H1 (cell line): ENCODE measurements at regions not wholly inside any gene's neighbourhood (a gene's known extent, or its start where the extent isn't known, plus 50 kb on each side); places are given as distances from the start of the nearest gene placed in this dataset.

ENCODE experiments used
- CTCF ChIA-PET: fragments of 300-600 bp; sonication (Branson Sonifier 250); formaldehyde crosslinking; loops from one replicate; lab custom pipeline; 2021; ENCODE audit not compliant: partially characterized antibody; lab: Charles Lee
- POLR2A ChIA-PET: fragments of 300-600 bp; sonication (Branson Sonifier 250); formaldehyde crosslinking; loops from one replicate; lab custom pipeline; 2021; ENCODE audit warnings: inconsistent platforms; ENCODE audit not compliant: partially characterized antibody; lab: Charles Lee
- DNase-seq, 2 experiments: peaks; one replicate each; pipeline versions ENCODE4 v3.0.0 to v3.0.0-alpha.2; 2010 to 2022; ENCODE audit warnings: low spot score in 2 of 2, low read depth in 1 of 2, mixed read lengths in 1 of 2
- FAIRE-seq: peaks from 2 replicates; lab custom pipeline; 2011; peaks lifted over from hg19 to GRCh38; lab: Jason Lieb, UNC
- H2AFZ ChIP-seq: 2 replicates; pipeline ENCODE4 v1.8.1; 2012; ENCODE audit warnings: low read length, inconsistent platforms
- H2AK5ac ChIP-seq: 2 replicates; pipeline ENCODE4 v1.6.1; 2013; ENCODE audit warnings: low read depth, low read length
- H2BK120ac ChIP-seq: replicated peaks from 2 replicates; pipeline ENCODE3; 2013; ENCODE audit warnings: low read depth, low read length, inconsistent platforms
- H2BK12ac ChIP-seq: 2 replicates; pipeline ENCODE4 v1.6.1; 2013; ENCODE audit warnings: low read depth, low read length
- H2BK15ac ChIP-seq: 2 replicates; pipeline ENCODE4 v1.6.1; 2013; ENCODE audit warnings: low read length
- H2BK20ac ChIP-seq: 2 replicates; pipeline ENCODE4 v1.6.1; 2013; ENCODE audit warnings: low read length
- H2BK5ac ChIP-seq: 2 replicates; pipeline ENCODE4 v1.6.1; 2013; ENCODE audit warnings: low read depth, low read length
- H3K14ac ChIP-seq: 2 replicates; pipeline ENCODE4 v1.6.1; 2013; ENCODE audit warnings: inconsistent platforms; ENCODE audit not compliant: insufficient read length
- H3K18ac ChIP-seq: 2 replicates; pipeline ENCODE4 v1.6.1; 2013; ENCODE audit warnings: low read length; ENCODE audit errors: extremely low read depth
- H3K23ac ChIP-seq: 2 replicates; pipeline ENCODE4 v1.6.1; 2013; ENCODE audit warnings: inconsistent platforms; ENCODE audit not compliant: insufficient read length
- H3K23me2 ChIP-seq: 2 replicates; pipeline ENCODE4 v1.6.1; 2013; ENCODE audit warnings: low read depth, low read length
- H3K27ac ChIP-seq: 2 replicates; pipeline ENCODE4 v1.6.1; 2011; ENCODE audit warnings: low read depth, low read length, inconsistent platforms
- H3K27me3 ChIP-seq, 4 experiments: replicated peaks in 1 of 4; 1 replicate in 1 of 4; 2 replicates in 3 of 4; pipeline versions ENCODE4 v1.6.1 to v1.8.1; 2011 to 2013; ENCODE audit warnings: low read length in 3 of 4, mild to moderate bottlenecking in 3 of 4, inconsistent platforms in 2 of 4, mixed read lengths in 2 of 4, moderate library complexity in 1 of 4; ENCODE audit not compliant: control insufficient read depth in 3 of 4, insufficient read depth in 3 of 4; ENCODE audit errors: extremely low read depth in 1 of 4
- H3K36me3 ChIP-seq, 4 experiments: 2 replicates each; pipeline versions ENCODE4 v1.6.1 to v1.8.1; 2011 to 2013; ENCODE audit warnings: mild to moderate bottlenecking in 4 of 4, low read length in 3 of 4, moderate library complexity in 2 of 4, control low read depth in 1 of 4, inconsistent platforms in 1 of 4; ENCODE audit not compliant: insufficient read depth in 4 of 4, control insufficient read depth in 2 of 4
- H3K4ac ChIP-seq: replicated peaks from 2 replicates; pipeline ENCODE3; 2013; ENCODE audit warnings: low read length, low read depth, mixed read lengths, inconsistent platforms; ENCODE audit not compliant: insufficient read length
- H3K4me1 ChIP-seq, 4 experiments: replicated peaks in 1 of 4; 1 replicate in 1 of 4; 2 replicates in 3 of 4; pipeline versions ENCODE4 v1.6.1 to v1.8.1; 2011 to 2013; ENCODE audit warnings: low read length in 3 of 4, inconsistent platforms in 2 of 4, mixed read lengths in 1 of 4; ENCODE audit not compliant: insufficient read depth in 4 of 4, control insufficient read depth in 3 of 4
- H3K4me2 ChIP-seq, 2 experiments: 2 replicates each; pipeline versions ENCODE4 v1.6.1 to v1.8.1; 2011 to 2013; ENCODE audit warnings: low read depth in 2 of 2, low read length in 2 of 2, control low read depth in 1 of 2, inconsistent platforms in 1 of 2, mild to moderate bottlenecking in 1 of 2; ENCODE audit not compliant: insufficient read depth in 1 of 2
- H3K4me3 ChIP-seq, 4 experiments: fragments of 200-600, 300-600 bp in 1 of 4; sonication (generic), shearing (Covaris generic), sonication (Bioruptor Twin) in 1 of 4; 2 replicates each; pipeline versions ENCODE4 v1.5.1 to v1.8.1; 2011 to 2016; ENCODE audit warnings: low read length in 4 of 4, low read depth in 3 of 4, control low read depth in 2 of 4, inconsistent platforms in 2 of 4, mild to moderate bottlenecking in 2 of 4, mixed read lengths in 1 of 4, moderate library complexity in 1 of 4; ENCODE audit not compliant: insufficient read depth in 2 of 4; ENCODE audit errors: extremely low read depth in 1 of 4
- H3K56ac ChIP-seq: replicated peaks from 2 replicates; pipeline ENCODE3; 2013; ENCODE audit warnings: low read depth, mild to moderate bottlenecking, mixed read lengths, low read length, inconsistent platforms; ENCODE audit not compliant: insufficient read length
- H3K79me1 ChIP-seq: 2 replicates; pipeline ENCODE4 v1.6.1; 2013; ENCODE audit warnings: low read depth, low read length, control low read depth
- H3K79me2 ChIP-seq, 2 experiments: 2 replicates each; pipeline versions ENCODE4 v1.6.1 to v1.8.1; 2012 to 2013; ENCODE audit warnings: low read length in 2 of 2, mild to moderate bottlenecking in 2 of 2, inconsistent platforms in 1 of 2; ENCODE audit not compliant: insufficient read depth in 2 of 2, control insufficient read depth in 1 of 2
- H3K9ac ChIP-seq, 4 experiments: replicated peaks in 1 of 4; 1 replicate in 1 of 4; 2 replicates in 3 of 4; pipeline versions ENCODE4 v1.6.1 to v1.8.1; 2011 to 2013; ENCODE audit warnings: low read depth in 3 of 4, low read length in 3 of 4, control low read depth in 2 of 4, mild to moderate bottlenecking in 2 of 4, moderate library complexity in 2 of 4, inconsistent platforms in 1 of 4; ENCODE audit errors: extremely low read depth in 1 of 4
- H3K9me3 ChIP-seq, 2 experiments: 2 replicates each; pipeline versions ENCODE4 v1.6.1 to v1.8.1; 2012 to 2013; ENCODE audit warnings: mild to moderate bottlenecking in 2 of 2, moderate library complexity in 2 of 2, control low read depth in 1 of 2, inconsistent platforms in 1 of 2, low read depth in 1 of 2, low read length in 1 of 2, mixed read lengths in 1 of 2; ENCODE audit not compliant: insufficient read depth in 2 of 2
- H4K20me1 ChIP-seq, 2 experiments: replicated peaks in 1 of 2; 2 replicates each; pipeline versions ENCODE3 to v1.8.1; 2011 to 2013; ENCODE audit warnings: inconsistent platforms in 2 of 2, low read length in 2 of 2, mild to moderate bottlenecking in 1 of 2; ENCODE audit not compliant: insufficient read depth in 2 of 2, control insufficient read depth in 1 of 2
- H4K5ac ChIP-seq: 2 replicates; pipeline ENCODE4 v1.6.1; 2013; ENCODE audit warnings: low read length, low read depth, mixed read lengths, inconsistent platforms; ENCODE audit not compliant: insufficient read length
- H4K8ac ChIP-seq: 2 replicates; pipeline ENCODE4 v1.8.0; 2013; ENCODE audit warnings: mild to moderate bottlenecking, moderate library complexity, low read length, inconsistent platforms; ENCODE audit not compliant: insufficient read depth; ENCODE audit errors: extremely low read depth
- H4K91ac ChIP-seq: replicated peaks from 2 replicates; pipeline ENCODE3; 2013; ENCODE audit warnings: low read length, mixed read lengths, inconsistent platforms; ENCODE audit not compliant: insufficient read length
- ATF3 ChIP-seq: IDR thresholded peaks from 2 replicates; pipeline ENCODE4 v1.6.1; 2011; ENCODE audit warnings: low read depth, mild to moderate bottlenecking, low read length; ENCODE audit not compliant: insufficient read depth
- BCL11A ChIP-seq, 2 experiments: IDR thresholded peaks; one replicate each; pipeline ENCODE4 v1.6.1; 2011; ENCODE audit warnings: low read depth in 2 of 2, low read length in 2 of 2, mild to moderate bottlenecking in 2 of 2
- CBX5 ChIP-seq: fragments of 300-800, 300-1000 bp; sonication (generic); IDR thresholded peaks from 2 replicates; pipeline ENCODE4 v1.7.1; 2016; ENCODE audit warnings: antibody characterized with exemption, low read length, low read depth
- CHD1 ChIP-seq: IDR thresholded peaks from 2 replicates; pipeline ENCODE4 v1.6.1; 2012; ENCODE audit warnings: low read depth, low read length, improper control_type of control experiment
- CHD2 ChIP-seq: IDR thresholded peaks from 2 replicates; pipeline ENCODE4 v1.6.1; 2012; ENCODE audit warnings: low read length, improper control_type of control experiment
- CTCF ChIP-seq, 3 experiments: IDR thresholded peaks; 1 replicate in 2 of 3; 2 replicates in 1 of 3; pipeline versions ENCODE4 v1.5.1 to v1.6.1; 2011; ENCODE audit warnings: low read length in 3 of 3, mild to moderate bottlenecking in 3 of 3, inconsistent platforms in 2 of 3, low read depth in 1 of 3, moderate library complexity in 1 of 3; ENCODE audit not compliant: insufficient read depth in 1 of 3; ENCODE audit errors: control extremely low read depth in 1 of 3
- EP300 ChIP-seq, 2 experiments: IDR thresholded peaks; 1 replicate in 1 of 2; 2 replicates in 1 of 2; pipeline ENCODE4 v1.6.1; 2011 to 2012; ENCODE audit warnings: low read depth in 2 of 2, low read length in 2 of 2, mild to moderate bottlenecking in 2 of 2, borderline replicate concordance in 1 of 2, inconsistent platforms in 1 of 2, moderate library complexity in 1 of 2
- PHF8 ChIP-seq: fragments of 200-600 bp; sonication (generic); conservative IDR thresholded peaks from 2 replicates; pipeline ENCODE4 v1.7.1; 2012; ENCODE audit warnings: low read depth, mild to moderate bottlenecking, inconsistent platforms, low read length, moderate library complexity
- RXRA ChIP-seq: IDR thresholded peaks from 2 replicates; pipeline ENCODE4 v1.6.1; 2011; ENCODE audit warnings: low read depth, mild to moderate bottlenecking, low read length, moderate library complexity; ENCODE audit not compliant: insufficient read depth
- TAF7 ChIP-seq: optimal IDR thresholded peaks from 2 replicates; pipeline ENCODE3; 2011; ENCODE audit warnings: low read depth, mild to moderate bottlenecking, inconsistent platforms, low read length, moderate library complexity, borderline replicate concordance
- TBP ChIP-seq: IDR thresholded peaks from 2 replicates; pipeline ENCODE4 v1.6.1; 2011; ENCODE audit warnings: low read depth, low read length, improper control_type of control experiment
- YY1 ChIP-seq: IDR thresholded peaks from 2 replicates; pipeline ENCODE4 v1.6.1; 2011; ENCODE audit warnings: low read depth, mild to moderate bottlenecking, low read length
- WGBS, 2 experiments: shearing (Covaris generic) in 1 of 2; methylation state at CpG; one replicate each; pipeline versions ENCODE4 v1.1.6 to v1.1.7; 2013 to 2015; ENCODE audit warnings: low lambda C conversion rate in 2 of 2, mixed read lengths in 2 of 2, inconsistent platforms in 1 of 2, low coverage in 1 of 2, missing lambda C conversion rate in 1 of 2; ENCODE audit not compliant: insufficient replicate concordance in 2 of 2, insufficient coverage in 1 of 2, insufficient read length in 1 of 2; ENCODE audit errors: extremely low coverage in 1 of 2, missing lambda C conversion rate in 1 of 2; 5-methylcytosine and 5-hydroxymethylcytosine counted together

GRCh38 chr1:78830321-78830720, 176.2 kb downstream of the ADGRL4 start:
- Histone ChIP-seq H3K4me3 (no peak overlapping the region), H3K4ac (no peak overlapping the region), H3K36me3 (no peaks in the 10 kb centered on the region), H2BK120ac (no peak overlapping the region), H3K18ac (no peak overlapping the region), H3K9me3 (no peaks in the 10 kb centered on the region), H2BK15ac (no peak overlapping the region), H3K14ac (no peak overlapping the region), H4K20me1 (no peaks in the 10 kb centered on the region), H2AFZ (peak overlapping the region; percentile 62; the same call in 1 of the 2 replicates), H3K79me1 (no peaks in the 10 kb centered on the region), H4K91ac (no peak overlapping the region), H3K27me3 (no peaks in the 10 kb centered on the region), H2BK20ac (no peak overlapping the region), H4K8ac (no peak overlapping the region), H3K4me1 (no peaks in the 10 kb centered on the region; a peak in 1 of 7 replicates), H2AK5ac (no peak overlapping the region), H3K4me2 (no peak overlapping the region; a peak in 1 of 4 replicates), H3K27ac (no peak overlapping the region), H3K79me2 (no peaks in the 10 kb centered on the region), H2BK12ac (no peak overlapping the region), H3K23me2 (no peaks in the 10 kb centered on the region), H3K9ac (no peak overlapping the region), H3K23ac (no peak overlapping the region), H2BK5ac (no peak overlapping the region), H3K56ac (no peak overlapping the region), H4K5ac (no peak overlapping the region)
- ChIA-PET CTCF (no interaction called here), POLR2A (no interaction called here)
- FAIRE-seq (no peak), DNase-seq (no peak)
- WGBS, 2 experiments, result 100% methylated on average over 1 of the region's 1 CpG; no CpG with 5 or more reads in 1 of the 2 experiments
- TF ChIP-seq RXRA, result no peak
- no peak for TF ChIP-seq YY1
- no peak for TF ChIP-seq PHF8
- TF ChIP-seq CHD2, result no peak
- TF ChIP-seq EP300 (IDR thresholded peaks at IDR 0.05; ENCODE audit: borderline replicate concordance in 1 of 2, low read depth in 2 of 2, low read length in 2 of 2), result no peak
- no peak for TF ChIP-seq CHD1
- no peak for TF ChIP-seq TBP
- no peak for TF ChIP-seq ATF3
- no peak for TF ChIP-seq CBX5
- no peak for TF ChIP-seq TAF7
- TF ChIP-seq BCL11A (IDR thresholded peaks at IDR 0.05; ENCODE audit: low read depth in 2 of 2, low read length in 2 of 2), result no peak
- no peak for TF ChIP-seq CTCF (IDR thresholded peaks at IDR 0.05; ENCODE audit: control extremely low read depth in 1 of 3, insufficient read depth in 1 of 3, low read depth in 1 of 3, low read length in 3 of 3)
